Activated CD4-positive, alpha-beta T cell treated with anti-CD3 and anti-CD28 coated beads, Interleukin-2, amount 10 ng/mL, durations not matched to agents 24 days and 14 days (primary cell): ENCODE measurements at regions not wholly inside any gene's neighbourhood (a gene's known extent, or its start where the extent isn't known, plus 50 kb on each side); places are given as distances from the start of the nearest gene placed in this dataset.

Source experiments
- DNase-seq: peaks from one replicate; pipeline ENCODE4 v3.0.0; 2022
- H3K27ac Mint-ChIP-seq: one replicate; pipeline ENCODE4 v1.8.0; 2022; ENCODE audit warnings: mild to moderate bottlenecking, mixed read lengths
- H3K27me3 Mint-ChIP-seq: one replicate; pipeline ENCODE4 v1.8.0; 2022; ENCODE audit warnings: mixed read lengths
- H3K36me3 Mint-ChIP-seq: one replicate; pipeline ENCODE4 v1.8.0; 2022; ENCODE audit warnings: low read depth, mild to moderate bottlenecking, mixed read lengths
- H3K4me1 Mint-ChIP-seq: one replicate; pipeline ENCODE4 v1.8.0; 2021; ENCODE audit warnings: mixed read lengths
- H3K4me3 Mint-ChIP-seq: one replicate; pipeline ENCODE4 v1.8.0; 2022; ENCODE audit warnings: mild to moderate bottlenecking, moderate library complexity, mixed read lengths
- H3K9me3 Mint-ChIP-seq: one replicate; pipeline ENCODE4 v1.8.0; 2021; ENCODE audit warnings: mixed read lengths
- intact Hi-C: fragments of 100-400 bp; cut with micrococcal nuclease; formaldehyde crosslinking; loops from one replicate; pipeline ENCODE4 v1.15.1; 2023

- no peak overlapping the region for H3K27ac Mint-ChIP-seq
- H3K36me3 Mint-ChIP-seq, result no peaks in the 10 kb centered on the region
- no peak overlapping the region for H3K4me3 Mint-ChIP-seq
- H3K9me3 Mint-ChIP-seq, result no peaks in the 10 kb centered on the region
- no peak for DNase-seq
- intact Hi-C loops, result no loop called here
- no peaks in the 10 kb centered on the region for H3K4me1 Mint-ChIP-seq
- H3K27me3 Mint-ChIP-seq, result peaks cover 4% of the 10 kb centered on the region
These were observed 51.4 kb upstream of the EGFR start for GRCh38 chr7:54967377-54967776.

DNA sequence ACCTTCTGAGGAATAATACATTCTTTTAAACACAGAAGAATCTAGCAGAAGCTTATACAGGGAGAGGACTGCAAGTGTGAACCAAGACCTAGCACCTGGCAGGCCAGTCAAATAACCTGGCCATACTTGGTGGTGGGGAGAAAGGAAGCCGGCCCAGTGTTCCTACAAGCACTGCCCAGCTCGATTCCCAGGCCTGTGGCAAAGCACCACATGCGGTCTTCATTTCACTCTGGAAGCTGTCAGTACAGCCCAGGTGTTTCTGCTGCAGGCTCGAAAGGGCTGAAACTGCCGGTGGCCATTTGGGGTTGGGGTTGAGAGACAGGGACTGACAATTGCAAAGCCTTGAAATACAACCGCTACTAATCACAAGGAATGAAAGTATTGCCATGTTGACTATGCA is 50.8 kb upstream of the EGFR start:
- Mint-ChIP-seq H3K4me1 (no peaks in the 10 kb centered on the region), H3K27ac (no peak overlapping the region), H3K27me3 (peaks cover 4% of the 10 kb centered on the region), H3K4me3 (no peak overlapping the region), H3K36me3 (no peaks in the 10 kb centered on the region), H3K9me3 (no peaks in the 10 kb centered on the region)
- DNase-seq, result no peak
- intact Hi-C loops, result no loop called here
